ENCODE measurements at regions not wholly inside any gene's neighbourhood (a gene's known extent, or its start where the extent isn't known, plus 50 kb on each side); places are given as distances from the start of the nearest gene placed in this dataset.

- no peak for DNase-seq (ENCODE audit: low read depth, low spot score)
These were observed 745.2 kb upstream of the GCFC2 start for GRCh38 chr2:76455910-76456309.

DNA sequence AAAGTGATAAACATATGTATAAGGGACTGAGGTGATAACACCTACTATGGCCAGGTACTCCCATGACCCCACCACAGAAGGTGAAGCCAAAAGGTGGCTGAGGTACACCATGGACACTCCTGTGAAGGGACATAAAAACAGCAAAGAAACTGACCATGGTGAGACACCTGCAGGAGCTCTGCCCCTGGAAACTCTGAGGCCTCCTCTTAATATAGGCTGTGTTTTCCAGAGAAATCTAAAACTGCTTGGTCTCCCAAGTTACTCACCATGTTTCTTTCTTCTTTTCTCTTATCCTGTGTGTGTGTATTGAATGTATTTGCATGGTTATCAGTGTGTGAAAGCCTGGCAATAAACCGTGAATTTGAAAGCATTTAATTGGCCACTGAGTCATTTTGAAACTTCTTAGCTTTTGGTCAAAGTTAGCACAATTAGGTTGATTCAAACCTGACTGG is 739.3 kb upstream of the GCFC2 start:
- no peak for DNase-seq (ENCODE audit: low read depth, low spot score)

GRCh38 chr2:76448956-76449355 is 738.2 kb upstream of the GCFC2 start:
- no peak for DNase-seq (ENCODE audit: low read depth, low spot score)

DNA sequence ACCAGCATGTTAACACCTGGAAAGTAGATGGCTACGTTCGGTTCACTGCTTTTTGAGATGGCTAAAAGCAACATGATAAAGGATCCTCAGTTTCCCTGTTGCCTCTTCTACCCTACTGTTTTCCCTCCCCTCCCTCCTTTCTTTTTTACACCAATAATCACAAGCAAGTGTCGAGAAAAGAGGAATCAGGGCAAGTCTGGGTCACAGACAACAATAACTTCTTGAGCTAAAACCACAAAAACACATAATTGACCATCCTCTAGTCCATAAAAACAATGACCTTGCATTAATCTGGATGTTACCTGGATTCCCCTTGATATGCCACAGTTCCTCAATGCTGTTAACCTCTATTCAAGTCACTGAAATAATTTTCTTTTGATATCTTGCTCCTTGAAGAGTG is 736.6 kb upstream of the GCFC2 start:
- DNase-seq (ENCODE audit: low read depth, low spot score) = no peak

- DNase-seq (ENCODE audit: low read depth, low spot score) = peak; percentile 25
These were observed 736.2 kb upstream of the GCFC2 start for GRCh38 chr2:76446872-76447271.

GRCh38 chr2:76445880-76446279 is 735.2 kb upstream of the GCFC2 start:
- DNase-seq (ENCODE audit: low read depth, low spot score) = no peak

GRCh38 chr2:76444732-76445131 is 734.0 kb upstream of the GCFC2 start:
- DNase-seq (ENCODE audit: low read depth, low spot score) = no peak

DNA sequence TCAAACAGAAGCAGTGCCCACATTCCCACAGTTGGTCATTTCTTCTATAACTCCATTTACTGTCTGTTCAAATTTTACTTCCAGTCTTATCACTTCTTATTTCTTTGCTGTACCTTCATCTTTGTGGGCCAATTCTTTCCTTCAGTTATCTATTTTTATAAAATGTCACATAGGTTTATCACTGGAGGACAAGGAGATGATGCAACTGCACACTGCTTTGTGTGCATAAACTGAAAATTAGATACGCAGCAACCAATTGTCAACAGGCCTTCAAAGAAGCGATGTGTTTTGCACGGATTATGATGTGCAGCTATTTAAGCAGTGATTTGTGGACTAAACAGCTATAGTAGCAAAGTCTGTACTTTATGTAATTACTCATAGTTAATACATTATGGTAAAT is 726.8 kb upstream of the GCFC2 start:
- no peak for DNase-seq (ENCODE audit: low read depth, low spot score)

GRCh38 chr2:76429374-76429773 is 718.7 kb upstream of the GCFC2 start:
- no peak for DNase-seq (ENCODE audit: low read depth, low spot score)

DNA sequence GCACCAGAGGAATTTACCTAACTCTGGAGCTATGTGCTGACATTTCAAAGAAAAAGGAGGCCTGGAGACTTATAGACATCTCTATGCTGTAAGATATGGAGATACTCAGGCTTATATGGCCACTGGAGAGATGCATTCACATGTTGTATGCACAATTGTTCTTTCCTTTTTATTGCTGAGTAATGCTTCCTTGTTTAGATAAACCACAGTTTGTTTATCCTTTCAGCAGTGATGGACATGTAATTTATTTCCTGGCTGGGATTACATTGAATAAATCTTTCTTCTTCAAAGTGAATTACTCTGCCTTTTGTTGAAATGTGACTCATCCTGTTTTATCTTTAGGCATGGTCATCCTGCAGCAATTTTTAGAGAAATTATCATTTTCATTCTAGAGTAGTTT is 716.7 kb upstream of the GCFC2 start:
- no peak for DNase-seq (ENCODE audit: low read depth, low spot score)

- no peak for DNase-seq (ENCODE audit: low read depth, low spot score)
These were observed 705.1 kb upstream of the GCFC2 start for GRCh38 chr2:76415821-76416220.

DNA sequence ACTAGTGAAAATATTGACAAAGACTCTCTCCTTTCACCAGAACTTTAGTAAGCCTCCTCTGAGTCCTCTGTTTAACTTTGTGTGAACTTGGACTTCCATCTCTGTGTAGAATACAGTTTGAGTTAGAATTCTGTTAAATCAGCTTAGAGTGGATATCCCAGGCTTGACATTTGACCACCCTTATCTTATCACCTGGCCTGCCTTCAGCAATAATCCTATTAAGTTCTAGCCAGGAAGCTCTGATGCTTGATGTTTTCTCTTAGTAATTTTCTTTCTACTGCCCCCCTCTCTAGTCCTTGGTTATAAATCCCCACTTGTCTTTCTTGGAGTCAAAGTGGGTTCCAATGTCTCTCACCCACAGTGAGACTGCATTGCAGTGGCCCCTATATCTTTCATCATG is 702.7 kb upstream of the GCFC2 start:
- no peak for DNase-seq (ENCODE audit: low read depth, low spot score)

- DNase-seq (ENCODE audit: low read depth, low spot score) = no peak
These were observed 695.6 kb upstream of the GCFC2 start for GRCh38 chr2:76406134-76406855.

- no peak for DNase-seq (ENCODE audit: low read depth, low spot score)
These were observed 682.6 kb upstream of the GCFC2 start for GRCh38 chr2:76393356-76393755.

GRCh38 chr2:76391678-76392077 is 681.0 kb upstream of the GCFC2 start:
- no peak for DNase-seq (ENCODE audit: low read depth, low spot score)

- DNase-seq (ENCODE audit: low read depth, low spot score) = no peak
These were observed 676.6 kb upstream of the GCFC2 start for GRCh38 chr2:76387294-76387693.

GRCh38 chr2:76385943-76386342 is 675.2 kb upstream of the GCFC2 start:
- DNase-seq (ENCODE audit: low read depth, low spot score) = no peak

- DNase-seq (ENCODE audit: low read depth, low spot score) = no peak
These were observed 670.9 kb upstream of the GCFC2 start for GRCh38 chr2:76381624-76382023.

DNA sequence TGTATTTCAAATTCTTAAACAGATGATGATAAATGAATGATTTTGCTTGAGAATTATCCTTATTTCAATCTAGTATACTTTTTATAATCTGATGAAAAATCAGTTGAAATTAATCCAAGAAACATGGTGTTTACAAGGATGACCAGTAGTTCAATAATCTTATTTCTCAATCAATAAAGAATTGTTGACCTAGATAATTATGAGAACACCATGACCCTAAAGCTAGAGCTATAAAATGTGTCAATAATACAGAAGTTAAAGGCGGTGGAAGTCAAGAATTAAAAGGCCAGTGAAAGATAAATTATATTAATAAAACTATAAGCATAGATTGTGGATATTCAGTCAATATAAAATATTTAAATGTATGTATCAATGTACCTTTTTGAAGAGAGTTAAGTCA is 667.4 kb upstream of the GCFC2 start:
- no peak for DNase-seq (ENCODE audit: low read depth, low spot score)

DNA sequence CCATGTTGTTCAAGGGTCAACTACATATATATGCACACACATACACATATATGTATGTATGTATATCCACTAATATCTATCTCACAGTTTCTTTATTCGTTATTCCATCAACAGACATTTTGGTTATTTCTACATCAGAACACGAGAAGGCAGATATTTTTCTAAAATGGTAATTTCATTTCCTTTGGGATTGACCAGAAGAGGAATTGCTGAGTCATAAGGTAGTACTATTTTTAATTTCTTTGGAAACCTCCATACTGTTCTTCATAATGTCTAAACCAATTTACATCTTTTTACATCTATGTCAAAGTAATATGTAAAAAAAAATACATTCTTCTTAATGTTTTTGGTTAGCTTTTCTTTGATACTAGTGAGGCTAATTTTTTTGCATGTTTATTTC is 630.7 kb upstream of the GCFC2 start:
- DNase-seq (ENCODE audit: low read depth, low spot score) = no peak

- no peak for DNase-seq (ENCODE audit: low read depth, low spot score)
These were observed 622.2 kb upstream of the GCFC2 start for GRCh38 chr2:76332871-76333270.

- DNase-seq (ENCODE audit: low read depth, low spot score) = no peak
These were observed 620.1 kb upstream of the GCFC2 start for GRCh38 chr2:76330865-76331264.

GRCh38 chr2:76326636-76327035 is 615.9 kb upstream of the GCFC2 start:
- no peak for DNase-seq (ENCODE audit: low read depth, low spot score)

GRCh38 chr2:76323381-76323780 is 612.7 kb upstream of the GCFC2 start:
- no peak for DNase-seq (ENCODE audit: low read depth, low spot score)
